ENCODE measurements at regions not wholly inside any gene's neighbourhood (a gene's known extent, or its start where the extent isn't known, plus 50 kb on each side); places are given as distances from the start of the nearest gene placed in this dataset.

- ChIA-PET CTCF (interaction anchor here (0.9 kb wide), 1 partner anchor 27 kb away, joined by 3 read pairs; no protein-coding TSS in a partner anchor), POLR2A (no interaction called here)
- TF ChIP-seq, protein P1, sequence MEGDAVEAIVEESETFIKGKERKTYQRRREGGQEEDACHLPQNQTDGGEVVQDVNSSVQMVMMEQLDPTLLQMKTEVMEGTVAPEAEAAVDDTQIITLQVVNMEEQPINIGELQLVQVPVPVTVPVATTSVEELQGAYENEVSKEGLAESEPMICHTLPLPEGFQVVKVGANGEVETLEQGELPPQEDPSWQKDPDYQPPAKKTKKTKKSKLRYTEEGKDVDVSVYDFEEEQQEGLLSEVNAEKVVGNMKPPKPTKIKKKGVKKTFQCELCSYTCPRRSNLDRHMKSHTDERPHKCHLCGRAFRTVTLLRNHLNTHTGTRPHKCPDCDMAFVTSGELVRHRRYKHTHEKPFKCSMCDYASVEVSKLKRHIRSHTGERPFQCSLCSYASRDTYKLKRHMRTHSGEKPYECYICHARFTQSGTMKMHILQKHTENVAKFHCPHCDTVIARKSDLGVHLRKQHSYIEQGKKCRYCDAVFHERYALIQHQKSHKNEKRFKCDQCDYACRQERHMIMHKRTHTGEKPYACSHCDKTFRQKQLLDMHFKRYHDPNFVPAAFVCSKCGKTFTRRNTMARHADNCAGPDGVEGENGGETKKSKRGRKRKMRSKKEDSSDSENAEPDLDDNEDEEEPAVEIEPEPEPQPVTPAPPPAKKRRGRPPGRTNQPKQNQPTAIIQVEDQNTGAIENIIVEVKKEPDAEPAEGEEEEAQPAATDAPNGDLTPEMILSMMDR (IDR thresholded peaks at IDR 0.05; ENCODE audit: insufficient read depth, low read length, missing control alignments), result no peak
- no peak overlapping the region for H3K4me3 ChIP-seq (ENCODE audit: low read depth, low read length)
- DNase-seq (ENCODE audit: low read depth, low spot score), result no peak
Observed at GRCh38 chr3:76500746-76501275, 539.1 kb upstream of the ROBO2 start.

- no peak for DNase-seq (ENCODE audit: low read depth, low spot score)
- TF ChIP-seq, protein P1 (IDR thresholded peaks at IDR 0.05; ENCODE audit: insufficient read depth, low read length, missing control alignments), result no peak
- ChIA-PET POLR2A (no interaction called here), CTCF (no interaction called here)
- no peak overlapping the region for H3K4me3 ChIP-seq (ENCODE audit: low read depth, low read length)
Observed at GRCh38 chr3:76501315-76501714, 538.6 kb upstream of the ROBO2 start.

- no peak overlapping the region for H3K4me3 ChIP-seq (ENCODE audit: low read depth, low read length)
- CTCF ChIA-PET, result no interaction called here
- TF ChIP-seq, protein P1 (IDR thresholded peaks at IDR 0.05; ENCODE audit: insufficient read depth, low read length, missing control alignments), result no peak
- POLR2A ChIA-PET, result no interaction called here
- DNase-seq (ENCODE audit: low read depth, low spot score), result no peak
Observed at GRCh38 chr3:76502076-76502475, 537.8 kb upstream of the ROBO2 start.

DNA sequence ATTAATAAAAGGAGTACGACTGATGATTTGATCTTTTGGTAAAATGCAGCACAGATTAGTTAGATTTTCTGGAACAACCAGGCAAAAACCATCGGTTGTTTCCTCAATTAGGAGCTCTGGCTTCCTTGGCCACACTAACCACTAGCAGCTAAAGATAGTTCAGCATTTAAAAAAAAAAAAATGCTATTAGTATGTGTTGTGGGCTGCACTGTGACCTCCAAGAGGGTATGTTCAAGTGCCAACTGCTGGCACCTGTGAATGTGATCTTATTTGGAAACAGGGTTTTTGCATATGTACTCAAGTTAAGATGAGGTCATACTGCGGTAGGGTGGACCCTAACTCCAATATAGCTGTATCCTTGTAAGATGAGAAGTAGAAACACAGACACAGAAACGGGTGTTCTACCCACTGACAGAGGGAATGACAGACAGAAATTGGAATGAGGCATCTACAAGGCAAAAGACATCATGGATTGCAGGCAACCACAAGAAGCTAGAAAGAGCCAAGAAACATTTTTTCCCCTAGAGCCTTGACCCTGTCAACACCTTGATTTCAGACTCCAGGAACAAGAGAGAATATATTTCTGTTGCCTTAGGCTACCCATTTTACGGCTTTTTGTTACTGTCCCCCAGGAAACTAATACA lies 534.6 kb upstream of the ROBO2 start:
- TF ChIP-seq, protein P1 (IDR thresholded peaks at IDR 0.05; ENCODE audit: insufficient read depth, low read length, missing control alignments), result no peak
- DNase-seq (ENCODE audit: low read depth, low spot score), result no peak
- CTCF ChIA-PET, result no interaction called here
- H3K4me3 ChIP-seq (ENCODE audit: low read depth, low read length), result no peak overlapping the region
- POLR2A ChIA-PET, result no interaction called here

GRCh38 chr3:76509179-76509830 lies 530.6 kb upstream of the ROBO2 start:
- H3K4me3 ChIP-seq (ENCODE audit: low read depth, low read length), result no peak overlapping the region
- ChIA-PET POLR2A (no interaction called here), CTCF (no interaction called here)
- TF ChIP-seq, protein P1 (IDR thresholded peaks at IDR 0.05; ENCODE audit: insufficient read depth, low read length, missing control alignments), result no peak
- DNase-seq (ENCODE audit: low read depth, low spot score), result no peak

GRCh38 chr3:76514836-76515235 lies 525.1 kb upstream of the ROBO2 start:
- ChIA-PET POLR2A (no interaction called here), CTCF (no interaction called here)

More at GRCh38 chr3:76514836-76515235, 525.1 kb upstream of the ROBO2 start:
- DNase-seq (ENCODE audit: low read depth, low spot score), result no peak
- TF ChIP-seq, protein P1 (IDR thresholded peaks at IDR 0.05; ENCODE audit: insufficient read depth, low read length, missing control alignments), result no peak
- no peak overlapping the region for H3K4me3 ChIP-seq (ENCODE audit: low read depth, low read length)

Measured in AG04449 (cell line).